ENCODE measurements at regions not wholly inside any gene's neighbourhood (a gene's known extent, or its start where the extent isn't known, plus 50 kb on each side); places are given as distances from the start of the nearest gene placed in this dataset.
"Not testable (repeated sequence)": the region's sequence is repeated elsewhere in the genome, so short reads cannot be mapped to it uniquely, and the experiment has no call there.

GRCh38 chr14:43128429-43128828, 1378.7 kb downstream of the FSCB start:
- not testable (repeated sequence) for TF ChIP-seq EZH2 (IDR thresholded peaks at IDR 0.05; ENCODE audit: borderline replicate concordance, insufficient read depth, low read depth, low read length, poor library complexity, severe bottlenecking); CTCF (IDR thresholded peaks at IDR 0.05)

Measured in B cell (primary cell).